ENCODE measurements at regions not wholly inside any gene's neighbourhood (a gene's known extent, or its start where the extent isn't known, plus 50 kb on each side); places are given as distances from the start of the nearest gene placed in this dataset.
"Not testable (repeated sequence)": the region's sequence is repeated elsewhere in the genome, so short reads cannot be mapped to it uniquely, and the experiment has no call there.

- Histone ChIP-seq H3K27me3 (ENCODE audit: insufficient read depth, low read length) (no peaks in the 10 kb centered on the region), H3K4me3 (ENCODE audit: low read length) (no peak overlapping the region), H3K9me3 (ENCODE audit: low read depth, low read length) (no peaks in the 10 kb centered on the region), H3K4me1 (ENCODE audit: insufficient read depth, low read length) (no peaks in the 10 kb centered on the region)
Measured at GRCh38 chr21:15671188-15671587, 58.6 kb upstream of the USP25 start.

DNA sequence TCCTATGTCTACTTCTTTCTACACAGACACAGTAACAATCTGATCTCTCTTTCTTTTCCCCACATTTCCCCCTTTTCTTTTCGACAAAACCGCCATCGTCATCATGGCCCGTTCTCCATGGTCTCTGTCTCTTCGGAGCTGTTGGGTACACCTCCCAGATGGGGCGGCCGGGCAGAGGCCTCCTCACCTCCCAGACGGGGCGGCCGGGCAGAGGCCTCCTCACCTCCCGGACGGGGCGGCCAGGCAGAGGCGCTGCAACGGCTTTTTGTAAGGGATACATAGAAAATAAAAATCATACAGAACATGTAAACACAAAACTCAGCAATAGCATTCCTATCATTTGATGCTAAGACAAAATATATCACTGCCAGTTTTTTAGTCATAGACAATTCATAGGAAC lies 57.2 kb upstream of the USP25 start:
- H3K9me3 ChIP-seq (ENCODE audit: low read depth, low read length); H3K4me3 ChIP-seq (ENCODE audit: low read length); H3K27me3 ChIP-seq (ENCODE audit: insufficient read depth, low read length); H3K4me1 ChIP-seq (ENCODE audit: insufficient read depth, low read length): not testable (repeated sequence)

DNA sequence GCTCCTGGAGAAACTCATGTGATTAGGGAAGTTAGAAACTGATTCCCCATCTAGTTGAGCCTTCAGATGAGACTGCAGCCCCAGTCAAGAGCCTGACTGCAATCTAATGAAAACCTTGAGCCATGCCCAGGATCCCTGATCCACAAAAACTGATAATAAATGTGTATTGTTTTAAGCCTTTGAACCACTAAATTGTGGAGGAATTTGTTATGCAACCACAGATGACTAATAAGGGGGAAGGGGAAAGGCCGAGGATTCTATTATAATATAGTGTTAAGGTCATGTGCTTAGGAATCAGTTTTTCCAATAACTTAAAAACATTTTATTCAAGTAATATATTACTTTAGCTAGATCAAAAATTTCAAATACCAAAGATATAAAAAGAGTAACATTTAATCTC lies 52.8 kb upstream of the USP25 start:
- no peak overlapping the region for H3K4me3 ChIP-seq (ENCODE audit: low read length)
- H3K9me3 ChIP-seq (ENCODE audit: low read depth, low read length) = no peaks in the 10 kb centered on the region
- no peaks in the 10 kb centered on the region for H3K4me1 ChIP-seq (ENCODE audit: insufficient read depth, low read length)

DNA sequence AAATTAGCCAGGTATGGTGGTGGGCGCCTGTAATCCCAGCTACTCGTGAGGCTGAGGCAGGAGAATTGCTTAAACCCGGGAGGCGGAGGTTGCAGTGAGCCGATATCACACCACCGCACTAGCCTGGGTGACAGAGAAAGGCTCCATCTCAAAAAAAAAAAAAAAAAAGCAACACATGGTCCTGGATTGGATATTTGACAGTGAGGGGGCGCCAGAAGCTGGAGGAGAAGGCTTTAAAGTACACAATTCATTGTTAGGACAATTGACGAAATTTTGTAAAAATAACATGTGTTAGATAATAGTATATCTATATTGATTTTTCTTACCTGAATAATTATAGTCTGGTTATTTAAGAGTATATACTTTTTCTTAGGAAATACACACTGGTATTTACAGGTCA lies 50.2 kb upstream of the USP25 start:
- Histone ChIP-seq H3K4me1 (ENCODE audit: insufficient read depth, low read length) (peaks cover 12% of the 10 kb centered on the region), H3K4me3 (ENCODE audit: low read length) (no peak overlapping the region), H3K9me3 (ENCODE audit: low read depth, low read length) (no peaks in the 10 kb centered on the region), H3K27me3 (ENCODE audit: insufficient read depth, low read length) (no peaks in the 10 kb centered on the region)

More for the DNA sequence above, 52.8 kb upstream of the USP25 start:
- no peaks in the 10 kb centered on the region for H3K27me3 ChIP-seq (ENCODE audit: insufficient read depth, low read length)
